Fibroblast of mammary gland (primary cell): ENCODE measurements at regions not wholly inside any gene's neighbourhood (a gene's known extent, or its start where the extent isn't known, plus 50 kb on each side); places are given as distances from the start of the nearest gene placed in this dataset.
A peak's percentile ranks its signal among the peaks of the same experiment; 100 is the strongest.

Source experiments
- DNase-seq: peaks from one replicate; pipeline ENCODE4 v3.0.0-alpha.2; 2010; ENCODE audit warnings: low read depth
- H3K4me3 ChIP-seq: 2 replicates; pipeline ENCODE4 v1.5.1; 2011; ENCODE audit warnings: low read depth, mild to moderate bottlenecking, low read length, moderate library complexity; ENCODE audit not compliant: control insufficient read depth
- TF ChIP-seq, protein P1 (sequence below): conservative IDR thresholded peaks from 2 replicates; pipeline ENCODE4 v1.5.1; 2011; ENCODE audit warnings: low read depth, low read length, inconsistent platforms; ENCODE audit not compliant: control insufficient read depth, insufficient read depth

DNA sequence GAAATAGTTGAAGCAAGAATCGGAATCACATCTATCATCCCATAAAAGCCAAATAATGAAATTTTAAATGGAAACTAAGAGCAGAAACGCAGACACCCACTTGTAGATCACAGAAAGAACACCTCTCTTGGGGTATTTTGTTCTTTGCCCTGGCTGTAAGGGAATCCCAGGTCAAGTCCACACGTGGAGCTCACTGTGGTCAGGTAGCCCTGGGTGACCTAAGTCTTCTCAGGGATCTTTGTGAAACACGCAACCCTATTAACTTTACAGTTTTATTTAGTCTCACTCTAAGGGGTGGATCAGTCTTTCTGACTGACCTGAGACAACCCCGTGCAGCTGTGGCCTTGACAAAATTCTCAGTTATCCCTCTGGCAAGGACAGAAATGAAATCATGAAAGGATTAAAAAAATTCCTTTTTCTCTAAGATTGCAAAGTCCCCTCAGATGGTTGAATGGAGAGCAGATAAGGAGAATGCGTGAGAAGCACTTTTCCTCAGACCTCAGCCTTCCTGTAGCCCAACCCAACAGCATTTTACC is 111.6 kb downstream of the NREP start:
- no peak for DNase-seq
- TF ChIP-seq, protein P1, sequence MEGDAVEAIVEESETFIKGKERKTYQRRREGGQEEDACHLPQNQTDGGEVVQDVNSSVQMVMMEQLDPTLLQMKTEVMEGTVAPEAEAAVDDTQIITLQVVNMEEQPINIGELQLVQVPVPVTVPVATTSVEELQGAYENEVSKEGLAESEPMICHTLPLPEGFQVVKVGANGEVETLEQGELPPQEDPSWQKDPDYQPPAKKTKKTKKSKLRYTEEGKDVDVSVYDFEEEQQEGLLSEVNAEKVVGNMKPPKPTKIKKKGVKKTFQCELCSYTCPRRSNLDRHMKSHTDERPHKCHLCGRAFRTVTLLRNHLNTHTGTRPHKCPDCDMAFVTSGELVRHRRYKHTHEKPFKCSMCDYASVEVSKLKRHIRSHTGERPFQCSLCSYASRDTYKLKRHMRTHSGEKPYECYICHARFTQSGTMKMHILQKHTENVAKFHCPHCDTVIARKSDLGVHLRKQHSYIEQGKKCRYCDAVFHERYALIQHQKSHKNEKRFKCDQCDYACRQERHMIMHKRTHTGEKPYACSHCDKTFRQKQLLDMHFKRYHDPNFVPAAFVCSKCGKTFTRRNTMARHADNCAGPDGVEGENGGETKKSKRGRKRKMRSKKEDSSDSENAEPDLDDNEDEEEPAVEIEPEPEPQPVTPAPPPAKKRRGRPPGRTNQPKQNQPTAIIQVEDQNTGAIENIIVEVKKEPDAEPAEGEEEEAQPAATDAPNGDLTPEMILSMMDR, result no peak
- H3K4me3 ChIP-seq, result no peak overlapping the region

DNA sequence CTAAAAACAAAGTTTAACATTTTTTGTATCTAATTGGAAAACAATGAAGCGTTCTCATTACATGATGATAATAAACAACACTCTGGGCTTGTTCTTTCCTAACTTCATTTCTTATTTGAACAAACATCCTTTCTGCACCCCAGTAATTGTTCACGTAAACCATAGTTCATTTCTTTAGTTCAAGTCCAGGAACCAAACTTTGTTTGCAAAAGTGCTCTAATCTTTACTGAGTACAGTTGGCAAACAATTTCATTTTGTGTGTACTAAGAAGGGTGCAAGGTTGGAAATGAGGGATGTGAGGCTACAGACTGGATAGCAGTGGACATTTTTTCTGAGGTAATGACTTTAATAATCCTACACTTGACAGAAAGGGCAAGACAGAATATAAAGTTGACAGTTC is 113.5 kb downstream of the NREP start:
- H3K4me3 ChIP-seq, result no peak overlapping the region
- TF ChIP-seq, protein P1, result no peak
- no peak for DNase-seq

DNA sequence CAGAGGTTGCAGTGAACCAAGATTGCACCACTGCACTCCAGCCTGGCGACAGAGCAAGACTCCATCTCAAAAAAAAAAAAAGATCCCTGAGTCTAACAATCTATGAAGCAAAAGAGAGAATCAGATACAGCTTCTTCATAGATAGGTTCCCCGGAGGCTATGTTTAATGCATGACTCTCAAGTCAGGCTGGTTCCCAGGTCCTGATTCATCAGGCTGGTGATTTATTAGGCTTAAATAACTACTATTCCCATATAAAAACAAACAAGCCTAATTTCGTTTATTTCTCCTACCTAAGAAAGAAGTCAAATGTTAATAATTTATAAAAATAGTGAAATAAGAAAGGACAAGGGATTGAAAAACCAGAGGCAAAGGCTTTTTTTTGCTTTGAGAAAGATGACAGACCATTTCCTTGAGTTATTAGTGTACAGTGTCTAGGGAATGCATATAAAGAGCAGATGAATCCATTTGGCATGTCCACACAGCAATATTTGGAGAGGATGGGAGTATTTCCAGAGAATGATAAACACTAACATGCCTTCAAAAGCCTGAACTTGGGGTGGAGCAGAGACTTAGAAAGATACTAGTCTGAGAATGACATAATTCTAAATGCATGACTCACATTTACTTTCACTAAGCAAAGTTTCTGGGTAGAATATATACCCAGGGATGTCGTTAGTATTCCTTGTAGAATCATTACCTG is 115.3 kb downstream of the NREP start:
- peak; percentile 91 for DNase-seq
- TF ChIP-seq, protein P1, result no peak
- H3K4me3 ChIP-seq, result no peak overlapping the region

DNA sequence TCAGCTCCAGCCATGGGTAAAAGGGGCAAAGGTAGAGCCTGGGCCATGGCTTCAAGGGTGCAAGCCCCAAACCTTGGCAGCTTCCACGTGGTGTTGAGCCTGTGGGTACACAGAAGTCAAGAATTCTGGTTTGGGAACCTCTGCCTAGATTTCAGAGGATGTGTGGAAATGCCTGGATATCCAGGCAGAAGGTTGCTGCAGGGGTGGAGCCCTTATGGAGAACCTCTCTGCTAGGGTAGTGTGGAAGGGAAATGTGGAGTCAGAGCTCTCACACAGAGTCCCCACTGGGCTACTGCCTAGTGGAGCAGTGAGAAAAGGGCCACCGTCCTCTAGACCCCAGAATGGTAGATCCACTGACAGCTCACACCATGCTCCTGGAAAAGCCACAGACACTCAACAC is 117.1 kb downstream of the NREP start:
- TF ChIP-seq, protein P1, result no peak
- no peak for DNase-seq

DNA sequence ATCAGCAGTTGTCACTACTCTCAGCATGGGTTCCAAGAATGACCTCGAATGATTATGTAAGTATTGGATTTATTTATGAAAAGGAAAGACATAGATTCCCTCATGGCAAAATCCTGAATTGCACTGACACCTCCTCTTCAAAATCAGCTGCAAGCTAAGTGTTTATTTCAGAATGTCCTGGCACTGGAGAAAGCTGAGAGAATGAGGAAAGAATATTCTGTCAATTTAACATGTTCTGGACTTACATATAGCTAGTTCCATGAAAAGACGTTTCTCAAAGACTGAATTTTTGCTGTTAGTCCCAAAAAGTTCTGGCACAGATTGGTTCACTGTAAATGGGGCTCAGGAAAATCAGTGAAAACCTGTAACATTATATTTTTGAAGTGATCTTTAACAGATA is 120.3 kb downstream of the NREP start:
- DNase-seq, result no peak
- H3K4me3 ChIP-seq, result no peak overlapping the region
- TF ChIP-seq, protein P1, result no peak

More for the DNA sequence above, 117.1 kb downstream of the NREP start:
- no peak overlapping the region for H3K4me3 ChIP-seq

DNA sequence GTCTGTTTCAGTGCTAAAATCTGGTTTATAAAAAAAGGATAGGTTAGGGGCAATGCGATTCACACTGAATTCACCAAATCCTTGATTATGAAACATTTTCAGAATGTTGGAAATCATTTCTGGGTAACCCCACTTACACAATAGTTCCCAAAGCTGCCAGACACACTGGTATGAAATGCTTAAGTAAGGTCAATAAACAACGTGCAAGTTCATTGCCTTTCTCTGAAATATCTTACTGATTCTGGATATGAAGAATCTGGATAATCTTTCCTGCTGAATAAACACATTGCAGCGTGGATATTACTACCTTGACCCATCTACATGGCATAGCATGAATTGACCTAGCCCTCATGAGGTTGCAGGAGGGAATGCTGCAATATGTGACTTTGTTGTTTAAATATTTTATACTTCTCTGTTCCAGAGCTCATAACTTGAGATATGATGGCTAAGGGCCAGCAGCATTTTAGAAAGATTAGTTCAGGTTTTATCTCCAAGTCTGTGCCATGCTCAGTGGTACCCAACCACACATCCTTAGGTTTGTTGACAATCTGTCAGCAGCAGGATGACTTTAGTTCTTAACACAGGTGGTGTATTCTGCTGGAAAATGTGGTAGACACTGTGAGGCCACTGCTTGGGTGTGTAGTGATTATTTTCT is 121.0 kb downstream of the NREP start:
- DNase-seq, result peak; percentile 24
- H3K4me3 ChIP-seq, result no peak overlapping the region
- TF ChIP-seq, protein P1, result no peak
